Trophoblast cell (in vitro differentiated cells and primary cell): ENCODE measurements at regions not wholly inside any gene's neighbourhood (a gene's known extent, or its start where the extent isn't known, plus 50 kb on each side); places are given as distances from the start of the nearest gene placed in this dataset.

Source experiments
- DNase-seq, 2 donors: peaks; one replicate each; pipeline ENCODE4 v3.0.0-alpha.2; 2016
- H2AFZ ChIP-seq: 2 replicates; pipeline ENCODE4 v1.6.1; 2013; ENCODE audit warnings: low read length, moderate library complexity, mild to moderate bottlenecking; ENCODE audit not compliant: insufficient read depth, poor library complexity
- H2AK5ac ChIP-seq: 2 replicates; pipeline ENCODE4 v1.6.1; 2013; ENCODE audit warnings: mild to moderate bottlenecking, low read length
- H2BK120ac ChIP-seq: 2 replicates; pipeline ENCODE4 v1.6.1; 2013; ENCODE audit warnings: low read length, mild to moderate bottlenecking, moderate library complexity; ENCODE audit not compliant: insufficient read depth, poor library complexity
- H2BK12ac ChIP-seq: 2 replicates; pipeline ENCODE4 v1.6.1; 2013; ENCODE audit warnings: mild to moderate bottlenecking, low read length, moderate library complexity
- H2BK5ac ChIP-seq: 2 replicates; pipeline ENCODE4 v1.6.1; 2013; ENCODE audit warnings: low read length, low read depth, moderate library complexity, mild to moderate bottlenecking; ENCODE audit not compliant: poor library complexity
- H3K14ac ChIP-seq: 2 replicates; pipeline ENCODE4 v1.6.1; 2013; ENCODE audit warnings: mild to moderate bottlenecking, low read length
- H3K18ac ChIP-seq: 2 replicates; pipeline ENCODE4 v1.6.1; 2013; ENCODE audit warnings: mild to moderate bottlenecking, low read length
- H3K23ac ChIP-seq: 2 replicates; pipeline ENCODE4 v1.6.1; 2013; ENCODE audit warnings: low read length
- H3K27ac ChIP-seq: 2 replicates; pipeline ENCODE4 v1.5.1; 2013; ENCODE audit warnings: low read depth, mild to moderate bottlenecking, inconsistent platforms, low read length, moderate library complexity
- H3K27me3 ChIP-seq: 2 replicates; pipeline ENCODE4 v1.6.1; 2013; ENCODE audit warnings: inconsistent platforms, mild to moderate bottlenecking, low read length, moderate library complexity; ENCODE audit not compliant: insufficient read depth
- H3K36me3 ChIP-seq, 2 experiments: 1 replicate in 1 of 2; 2 replicates in 1 of 2; pipeline ENCODE4 v1.6.1; 2013; ENCODE audit warnings: low read length in 2 of 2, mild to moderate bottlenecking in 2 of 2, moderate library complexity in 1 of 2; ENCODE audit not compliant: insufficient read depth in 2 of 2, control insufficient read depth in 1 of 2
- H3K4ac ChIP-seq: 2 replicates; pipeline ENCODE4 v1.6.1; 2013; ENCODE audit warnings: low read depth, mild to moderate bottlenecking, low read length, moderate library complexity
- H3K4me1 ChIP-seq, 2 experiments: 1 replicate in 1 of 2; 2 replicates in 1 of 2; pipeline ENCODE4 v1.6.1; 2013; ENCODE audit warnings: low read length in 2 of 2, mild to moderate bottlenecking in 2 of 2, moderate library complexity in 1 of 2; ENCODE audit not compliant: insufficient read depth in 2 of 2, control insufficient read depth in 1 of 2
- H3K4me2 ChIP-seq: 2 replicates; pipeline ENCODE4 v1.6.1; 2013; ENCODE audit warnings: inconsistent platforms, mild to moderate bottlenecking, low read length, moderate library complexity
- H3K4me3 ChIP-seq: 2 replicates; pipeline ENCODE4 v1.5.1; 2013; ENCODE audit warnings: mild to moderate bottlenecking, low read depth, low read length, inconsistent platforms
- H3K79me1 ChIP-seq: one replicate; pipeline ENCODE4 v1.6.1; 2013; ENCODE audit warnings: low read length
- H3K79me2 ChIP-seq: 2 replicates; pipeline ENCODE4 v1.6.1; 2013; ENCODE audit warnings: low read length, mild to moderate bottlenecking; ENCODE audit not compliant: control insufficient read depth, insufficient read depth, poor library complexity
- H3K9ac ChIP-seq: 2 replicates; pipeline ENCODE4 v1.6.1; 2013; ENCODE audit warnings: mild to moderate bottlenecking, low read length
- H3K9me3 ChIP-seq: 2 replicates; pipeline ENCODE4 v1.6.1; 2013; ENCODE audit warnings: low read depth, mild to moderate bottlenecking, control low read depth, inconsistent platforms, low read length; ENCODE audit not compliant: insufficient read depth
- H4K12ac ChIP-seq: 2 replicates; pipeline ENCODE4 v1.6.1; 2013; ENCODE audit warnings: low read depth, mild to moderate bottlenecking, low read length, moderate library complexity
- H4K8ac ChIP-seq: 2 replicates; pipeline ENCODE4 v1.6.1; 2013; ENCODE audit warnings: low read depth, mild to moderate bottlenecking, low read length, moderate library complexity
- H4K91ac ChIP-seq: one replicate; pipeline ENCODE4 v1.6.1; 2013; ENCODE audit warnings: low read depth, mild to moderate bottlenecking, low read length, moderate library complexity
- WGBS: extraction: QIAGEN DNeasy Blood & Tissue Kit; methylation state at CpG from one replicate; pipeline ENCODE4 v1.1.7; 2013; ENCODE audit warnings: missing lambda C conversion rate; ENCODE audit not compliant: insufficient read length, insufficient coverage; ENCODE audit errors: extremely low coverage; 5-methylcytosine and 5-hydroxymethylcytosine counted together

DNA sequence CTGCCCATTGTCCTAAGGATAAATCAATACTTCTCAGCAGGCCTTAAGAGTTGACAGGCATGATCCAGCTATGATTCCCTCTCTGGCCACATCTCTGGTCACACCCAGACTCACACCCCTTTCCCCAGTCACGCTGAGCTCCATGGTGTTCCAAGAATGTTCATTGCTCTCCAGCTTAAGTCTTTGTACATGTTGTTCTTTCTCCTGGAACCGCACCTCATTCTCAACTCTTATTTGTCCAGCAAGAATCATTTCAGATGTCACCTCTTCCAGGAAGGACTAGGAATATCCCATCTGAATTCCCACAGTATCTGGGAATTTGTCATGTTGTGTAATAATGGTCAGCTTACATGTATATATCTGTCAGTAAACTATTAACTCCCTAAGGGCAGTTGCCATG lies 118.3 kb upstream of the GALNT15 start:
- H3K4me1 ChIP-seq, result peaks cover 11 to 12% of the 10 kb centered on the region in 2 experiments
- H3K79me1 ChIP-seq, result peaks cover 5% of the 10 kb centered on the region
- no peaks in the 10 kb centered on the region for H3K9me3 ChIP-seq
- no peak overlapping the region for H3K9ac ChIP-seq
- H3K4ac ChIP-seq, result no peak overlapping the region
- H2BK12ac ChIP-seq, result no peak overlapping the region
- H3K4me2 ChIP-seq, result no peak overlapping the region
- no peaks in the 10 kb centered on the region for H3K27me3 ChIP-seq
- H3K4me3 ChIP-seq, result no peak overlapping the region
- H2BK120ac ChIP-seq, result no peak overlapping the region
- H2BK5ac ChIP-seq, result no peak overlapping the region
- DNase-seq, result peak in 1 of 2 donors; percentile 13
- H2AK5ac ChIP-seq, result no peak overlapping the region
- H3K18ac ChIP-seq, result no peak overlapping the region
- H4K91ac ChIP-seq, result no peak overlapping the region
- H4K12ac ChIP-seq, result no peak overlapping the region
- WGBS, result no CpG with 5 or more reads among the region's 2 CpGs
- H3K27ac ChIP-seq, result no peak overlapping the region
- no peak overlapping the region for H2AFZ ChIP-seq
- H4K8ac ChIP-seq, result no peak overlapping the region
- no peaks in the 10 kb centered on the region for H3K79me2 ChIP-seq
- no peaks in the 10 kb centered on the region for H3K36me3 ChIP-seq
- no peak overlapping the region for H3K14ac ChIP-seq
- H3K23ac ChIP-seq, result no peak overlapping the region

DNA sequence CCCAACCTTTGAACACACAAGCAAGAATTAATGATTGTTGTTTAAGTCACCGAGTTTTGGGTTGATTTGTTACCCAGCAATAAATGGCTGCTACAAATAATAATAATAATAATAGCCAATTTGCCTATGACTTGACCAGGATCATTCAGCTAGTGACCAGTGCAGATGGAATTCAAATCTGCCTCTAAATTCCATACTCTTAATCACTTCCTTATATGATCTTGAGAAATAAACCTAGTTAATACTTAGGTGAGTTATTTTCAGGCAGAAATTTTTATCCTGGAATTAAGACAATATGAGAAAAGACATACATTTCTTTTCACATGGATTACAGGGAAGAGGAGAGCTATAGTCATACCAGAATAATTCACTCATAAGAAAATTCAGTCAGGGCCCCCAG lies 116.0 kb upstream of the GALNT15 start:
- H3K4ac ChIP-seq, result no peak overlapping the region
- H3K27me3 ChIP-seq, result no peaks in the 10 kb centered on the region
- no peak overlapping the region for H2BK120ac ChIP-seq
- H3K9me3 ChIP-seq, result no peaks in the 10 kb centered on the region
- no peak overlapping the region for H3K18ac ChIP-seq
- H4K8ac ChIP-seq, result no peak overlapping the region
- H2AFZ ChIP-seq, result no peak overlapping the region
- H4K91ac ChIP-seq, result no peak overlapping the region
- H3K4me1 ChIP-seq, result peaks cover 11 to 12% of the 10 kb centered on the region in 2 experiments
- H3K14ac ChIP-seq, result no peak overlapping the region
- no peak overlapping the region for H2AK5ac ChIP-seq
- H3K27ac ChIP-seq, result no peak overlapping the region
- DNase-seq, result no peak
- no peak overlapping the region for H3K9ac ChIP-seq
- H3K4me2 ChIP-seq, result no peak overlapping the region
- H2BK12ac ChIP-seq, result no peak overlapping the region
- no peak overlapping the region for H4K12ac ChIP-seq
- H3K79me2 ChIP-seq, result no peaks in the 10 kb centered on the region
- H3K79me1 ChIP-seq, result peaks cover 5% of the 10 kb centered on the region
- no peak overlapping the region for H3K4me3 ChIP-seq
- no peaks in the 10 kb centered on the region for H3K36me3 ChIP-seq
- no peak overlapping the region for H2BK5ac ChIP-seq
- H3K23ac ChIP-seq, result no peak overlapping the region
- no CpG with 5 or more reads among the region's 1 CpG for WGBS

DNA sequence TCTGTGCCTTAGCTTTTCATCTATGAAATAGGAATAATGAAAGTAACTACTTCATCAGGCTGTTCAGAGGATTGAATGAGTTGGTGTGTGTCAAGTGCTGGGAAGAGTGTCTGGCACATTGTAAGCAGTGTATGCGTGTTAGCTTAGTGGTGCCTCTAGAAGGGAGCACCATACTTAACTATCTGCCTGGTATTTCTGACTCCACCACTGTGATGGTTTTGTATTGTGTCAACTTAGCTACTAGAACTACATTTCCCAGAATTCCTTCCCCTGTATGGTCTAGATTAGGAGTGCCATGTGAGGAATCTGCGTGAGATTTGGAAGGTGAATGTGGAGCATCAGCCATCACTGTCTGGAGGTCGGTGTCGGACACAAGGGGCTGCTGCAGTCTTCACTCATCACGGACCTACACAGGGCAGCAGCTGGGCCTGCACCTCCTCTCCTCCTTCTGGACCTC lies 115.4 kb upstream of the GALNT15 start:
- Histone ChIP-seq H3K79me2 (no peaks in the 10 kb centered on the region), H3K4ac (no peak overlapping the region), H2BK5ac (peak overlapping the region; percentile 3), H3K36me3 (no peaks in the 10 kb centered on the region), H3K14ac (peak overlapping the region; percentile 9), H3K9ac (no peak overlapping the region), H2AFZ (no peak overlapping the region), H4K91ac (peak overlapping the region; percentile 72), H3K9me3 (no peaks in the 10 kb centered on the region), H2BK120ac (peak overlapping the region; percentile 13), H4K12ac (no peak overlapping the region), H3K4me2 (no peak overlapping the region), H3K79me1 (peaks cover 5% of the 10 kb centered on the region), H2AK5ac (peak overlapping the region; percentile 13), H3K18ac (no peak overlapping the region), H3K4me1 (peaks cover 11 to 12% of the 10 kb centered on the region in 2 experiments), H3K4me3 (no peak overlapping the region), H3K27me3 (no peaks in the 10 kb centered on the region), H4K8ac (peak overlapping the region; percentile 10), H2BK12ac (peak overlapping the region; percentile 84), H3K27ac (no peak overlapping the region), H3K23ac (no peak overlapping the region)
- WGBS, result no CpG with 5 or more reads among the region's 5 CpGs
- no peak for DNase-seq

DNA sequence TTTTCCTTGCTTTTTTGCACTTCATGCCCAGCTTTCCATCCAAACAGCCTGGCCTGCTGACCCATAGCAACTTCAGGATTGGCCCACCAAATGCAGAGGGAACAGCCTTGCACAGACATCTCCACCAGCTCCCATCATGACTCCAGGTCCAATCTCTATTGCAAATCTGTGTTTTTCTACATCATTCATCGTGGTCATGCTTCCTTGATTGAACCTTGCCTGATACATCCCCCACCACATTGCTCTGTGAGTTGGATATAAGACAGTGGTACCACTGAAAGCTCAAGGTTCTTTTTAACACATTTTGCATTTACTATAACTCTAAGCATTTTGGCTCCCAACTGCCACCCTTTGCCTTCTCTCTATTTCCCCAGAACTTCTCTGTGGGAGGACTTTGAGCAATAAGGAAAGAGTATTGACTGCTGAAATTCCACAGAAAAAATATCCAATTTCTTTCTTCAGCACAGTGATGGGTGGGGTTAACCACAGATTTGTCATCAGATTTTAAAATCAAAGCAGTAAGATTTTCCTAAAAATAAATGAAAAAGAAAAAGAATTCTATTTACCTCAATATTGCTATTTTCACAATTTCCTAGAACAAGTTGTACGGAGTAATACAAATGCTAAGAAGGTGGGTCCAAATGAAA lies 114.6 kb upstream of the GALNT15 start:
- H3K14ac ChIP-seq, result no peak overlapping the region
- H3K4me1 ChIP-seq, result peaks cover 12% of the 10 kb centered on the region in 2 experiments
- H3K27ac ChIP-seq, result no peak overlapping the region
- H3K4me2 ChIP-seq, result no peak overlapping the region
- H3K36me3 ChIP-seq, result no peaks in the 10 kb centered on the region
- H4K12ac ChIP-seq, result no peak overlapping the region
- H3K23ac ChIP-seq, result no peak overlapping the region
- H3K9me3 ChIP-seq, result no peaks in the 10 kb centered on the region
- no peak overlapping the region for H3K4me3 ChIP-seq
- peak overlapping the region; percentile 5 for H3K18ac ChIP-seq
- no peak overlapping the region for H2AK5ac ChIP-seq
- no peak overlapping the region for H4K8ac ChIP-seq
- no peak overlapping the region for H3K9ac ChIP-seq
- WGBS, result no CpG with 5 or more reads among the region's 2 CpGs
- H2AFZ ChIP-seq, result no peak overlapping the region
- H4K91ac ChIP-seq, result peak overlapping the region; percentile 72
- peak overlapping the region; percentile 84 for H2BK12ac ChIP-seq
- H2BK120ac ChIP-seq, result no peak overlapping the region
- no peak overlapping the region for H3K4ac ChIP-seq
- no peaks in the 10 kb centered on the region for H3K79me2 ChIP-seq
- peaks cover 5% of the 10 kb centered on the region for H3K79me1 ChIP-seq
- no peaks in the 10 kb centered on the region for H3K27me3 ChIP-seq
- no peak for DNase-seq
- H2BK5ac ChIP-seq, result no peak overlapping the region
